H9 (cell line): ENCODE measurements at regions not wholly inside any gene's neighbourhood (a gene's known extent, or its start where the extent isn't known, plus 50 kb on each side); places are given as distances from the start of the nearest gene placed in this dataset.

Experiments used
- DNase-seq: peaks from one replicate; pipeline ENCODE4 v3.0.0-alpha.2; 2017
- H2AFZ ChIP-seq: one replicate; pipeline ENCODE4 v1.6.1; 2013; ENCODE audit warnings: mild to moderate bottlenecking, low read length, control low read depth, moderate library complexity
- H2AK5ac ChIP-seq: 2 replicates; pipeline ENCODE4 v1.6.1; 2013; ENCODE audit warnings: low read length, control low read depth, mixed read lengths; ENCODE audit not compliant: insufficient read length
- H2BK120ac ChIP-seq: one replicate; pipeline ENCODE4 v1.6.1; 2013; ENCODE audit warnings: low read depth, mild to moderate bottlenecking, low read length, control low read depth, inconsistent platforms; ENCODE audit not compliant: poor library complexity, severe bottlenecking
- H2BK12ac ChIP-seq: 2 replicates; pipeline ENCODE4 v1.6.1; 2013; ENCODE audit warnings: low read length, control low read depth, mixed read lengths, low read depth; ENCODE audit not compliant: insufficient read length
- H2BK15ac ChIP-seq: 2 replicates; pipeline ENCODE4 v1.6.1; 2013; ENCODE audit warnings: low read depth, low read length, control low read depth
- H2BK20ac ChIP-seq: one replicate; pipeline ENCODE4 v1.6.1; 2013; ENCODE audit warnings: low read depth, mild to moderate bottlenecking, low read length, control low read depth, inconsistent platforms; ENCODE audit not compliant: poor library complexity, severe bottlenecking
- H2BK5ac ChIP-seq: 2 replicates; pipeline ENCODE4 v1.6.1; 2013; ENCODE audit warnings: low read length, control low read depth, mixed read lengths; ENCODE audit not compliant: insufficient read length
- H3K14ac ChIP-seq: 2 replicates; pipeline ENCODE4 v1.6.1; 2013; ENCODE audit warnings: low read length, control low read depth; ENCODE audit not compliant: insufficient read depth
- H3K18ac ChIP-seq: 2 replicates; pipeline ENCODE4 v1.6.1; 2013; ENCODE audit warnings: low read depth, mild to moderate bottlenecking, mixed read lengths, low read length, control low read depth; ENCODE audit not compliant: insufficient read length
- H3K23ac ChIP-seq: 2 replicates; pipeline ENCODE4 v1.6.1; 2013; ENCODE audit warnings: low read length, control low read depth, mixed read lengths, low read depth; ENCODE audit not compliant: insufficient read length
- H3K23me2 ChIP-seq: 2 replicates; pipeline ENCODE4 v1.6.1; 2013; ENCODE audit warnings: low read depth, mild to moderate bottlenecking, mixed read lengths, low read length, control low read depth; ENCODE audit not compliant: insufficient read length, poor library complexity, severe bottlenecking
- H3K27ac ChIP-seq: 2 replicates; pipeline ENCODE4 v1.5.1; 2013; ENCODE audit warnings: low read length, control low read depth, mixed read lengths, low read depth; ENCODE audit not compliant: insufficient read length
- H3K27me3 ChIP-seq: 2 replicates; pipeline ENCODE4 v1.6.1; 2013; ENCODE audit warnings: low read length, control low read depth, inconsistent platforms; ENCODE audit not compliant: insufficient read depth
- H3K4ac ChIP-seq: 2 replicates; pipeline ENCODE4 v1.6.1; 2013; ENCODE audit warnings: low read depth, mild to moderate bottlenecking, control low read depth, inconsistent platforms, low read length, moderate library complexity
- H3K4me1 ChIP-seq: 2 replicates; pipeline ENCODE4 v1.6.1; 2013; ENCODE audit warnings: low read length, control low read depth, inconsistent platforms; ENCODE audit not compliant: insufficient read depth
- H3K4me2 ChIP-seq: 2 replicates; pipeline ENCODE4 v1.6.1; 2013; ENCODE audit warnings: low read length, control low read depth, mixed read lengths; ENCODE audit not compliant: insufficient read length, insufficient read depth
- H3K56ac ChIP-seq: 2 replicates; pipeline ENCODE4 v1.6.1; 2013; ENCODE audit warnings: low read depth, mild to moderate bottlenecking, mixed read lengths, low read length, control low read depth; ENCODE audit not compliant: insufficient read length
- H3K79me1 ChIP-seq: 2 replicates; pipeline ENCODE4 v1.6.1; 2013; ENCODE audit warnings: low read depth, mild to moderate bottlenecking, moderate library complexity, low read length, control low read depth, inconsistent platforms; ENCODE audit not compliant: insufficient read depth, poor library complexity, severe bottlenecking
- H3K79me2 ChIP-seq: 2 replicates; pipeline ENCODE4 v1.6.1; 2013; ENCODE audit warnings: low read length, control low read depth, inconsistent platforms; ENCODE audit not compliant: insufficient read depth
- H3K9ac ChIP-seq: 2 replicates; pipeline ENCODE4 v1.6.1; 2013; ENCODE audit warnings: low read length, control low read depth, mixed read lengths; ENCODE audit not compliant: insufficient read length; ENCODE audit errors: extremely low read depth
- H3K9me3 ChIP-seq: one replicate; pipeline ENCODE4 v1.6.1; 2013; ENCODE audit warnings: low read depth, low read length, inconsistent platforms; ENCODE audit not compliant: control insufficient read depth
- H3T11ph ChIP-seq: one replicate; pipeline ENCODE4 v1.6.1; 2013; ENCODE audit warnings: mild to moderate bottlenecking, low read length, control low read depth, inconsistent platforms
- H4K20me1 ChIP-seq: one replicate; pipeline ENCODE4 v1.6.1; 2013; ENCODE audit not compliant: control insufficient read depth, insufficient read length, insufficient read depth
- H4K5ac ChIP-seq: 2 replicates; pipeline ENCODE4 v1.6.1; 2013; ENCODE audit warnings: low read depth, mild to moderate bottlenecking, mixed read lengths, low read length, control low read depth; ENCODE audit not compliant: insufficient read length
- H4K8ac ChIP-seq: replicated peaks from 2 replicates; pipeline ENCODE4 v1.6.1; 2013; ENCODE audit warnings: low read length, control low read depth, mixed read lengths, low read depth; ENCODE audit not compliant: insufficient read length
- H4K91ac ChIP-seq: 2 replicates; pipeline ENCODE4 v1.6.1; 2013; ENCODE audit warnings: low read depth, mild to moderate bottlenecking, moderate library complexity, mixed read lengths, low read length, control low read depth; ENCODE audit not compliant: insufficient read length
- H3K27ac Mint-ChIP-seq, 3 experiments: 2 replicates in 2 of 3; 3 replicates in 1 of 3; pipeline ENCODE4 v1.8.0; 2020 to 2021; ENCODE audit warnings: mixed read lengths in 3 of 3, mild to moderate bottlenecking in 1 of 3, moderate library complexity in 1 of 3
- H3K27me3 Mint-ChIP-seq: 2 replicates; pipeline ENCODE4 v1.8.0; 2021; ENCODE audit warnings: low read depth, mild to moderate bottlenecking, moderate library complexity, mixed read lengths
- H3K36me3 Mint-ChIP-seq, 3 experiments: 2 replicates in 2 of 3; 3 replicates in 1 of 3; pipeline ENCODE4 v1.8.0; 2020 to 2021; ENCODE audit warnings: low read depth in 3 of 3, mixed read lengths in 3 of 3; ENCODE audit not compliant: insufficient read depth in 1 of 3
- H3K4me1 Mint-ChIP-seq, 2 experiments: 2 replicates each; pipeline ENCODE4 v1.8.0; 2020; ENCODE audit warnings: mixed read lengths in 2 of 2
- H3K4me3 Mint-ChIP-seq, 2 experiments: 2 replicates in 1 of 2; 3 replicates in 1 of 2; pipeline ENCODE4 v1.8.0; 2020 to 2021; ENCODE audit warnings: mild to moderate bottlenecking in 2 of 2, mixed read lengths in 2 of 2, moderate library complexity in 1 of 2
- H3K9me3 Mint-ChIP-seq, 2 experiments: 2 replicates in 1 of 2; 3 replicates in 1 of 2; pipeline ENCODE4 v1.8.0; 2020; ENCODE audit warnings: mild to moderate bottlenecking in 2 of 2, mixed read lengths in 2 of 2, moderate library complexity in 1 of 2
- CTCF ChIP-seq: fragments of 200-600 bp; sonication (generic); conservative IDR thresholded peaks from 3 replicates; pipeline ENCODE4 v1.8.0; 2021; ENCODE audit warnings: antibody characterized with exemption, mild to moderate bottlenecking
- WGBS: extraction: QIAGEN DNeasy Blood & Tissue Kit; methylation state at CpG from one replicate; pipeline ENCODE4 v1.1.7; 2013; ENCODE audit warnings: missing lambda C conversion rate, low lambda C conversion rate, mixed read lengths; ENCODE audit not compliant: insufficient read length; ENCODE audit errors: extremely low coverage; 5-methylcytosine and 5-hydroxymethylcytosine counted together

- H4K8ac ChIP-seq: no peak overlapping the region
- no peak overlapping the region for H2BK120ac ChIP-seq
- no peak overlapping the region for H2BK5ac ChIP-seq
- no peak overlapping the region for H3K27ac ChIP-seq
- TF ChIP-seq CTCF: no peak
- no CpG with 5 or more reads among the region's 5 CpGs for WGBS
- no peak overlapping the region for H2BK20ac ChIP-seq
- no peaks in the 10 kb centered on the region for H3K9me3 ChIP-seq
- no peak overlapping the region for H3K9ac ChIP-seq
- no peak overlapping the region for H3K23ac ChIP-seq
- no peak overlapping the region for H3K18ac ChIP-seq
- H3K27me3 ChIP-seq: no peaks in the 10 kb centered on the region
- H3K4me1 ChIP-seq: peaks cover 2% of the 10 kb centered on the region; the same call in 1 of the 2 replicates
- H3K27me3 Mint-ChIP-seq: no peaks in the 10 kb centered on the region
- H3K9me3 Mint-ChIP-seq: no peaks in the 10 kb centered on the region
- no peak for DNase-seq
- H3K36me3 Mint-ChIP-seq: no peaks in the 10 kb centered on the region
- H4K5ac ChIP-seq: no peak overlapping the region
- H3K14ac ChIP-seq: no peak overlapping the region
- no peaks in the 10 kb centered on the region for H3K23me2 ChIP-seq
- no peaks in the 10 kb centered on the region for H3K79me1 ChIP-seq
- no peak overlapping the region for H2BK12ac ChIP-seq
- H2AK5ac ChIP-seq: no peak overlapping the region
- H2BK15ac ChIP-seq: no peak overlapping the region
- no peak overlapping the region for H3K56ac ChIP-seq
- H4K20me1 ChIP-seq: no peaks in the 10 kb centered on the region
- H3K4me1 Mint-ChIP-seq: peaks cover 24 to 25% of the 10 kb centered on the region in 2 experiments
- no peak overlapping the region for H3K4ac ChIP-seq
- no peak overlapping the region for H3T11ph ChIP-seq
- peak overlapping the region in 2 of 3 experiments; percentile 48 to 61; a peak in 2 of 7 replicates for H3K27ac Mint-ChIP-seq
- H2AFZ ChIP-seq: no peak overlapping the region
- H4K91ac ChIP-seq: no peak overlapping the region
- H3K4me2 ChIP-seq: no peak overlapping the region
- no peaks in the 10 kb centered on the region for H3K79me2 ChIP-seq
- H3K4me3 Mint-ChIP-seq: no peak overlapping the region
These were observed 61.1 kb downstream of the SLC25A47 start for GRCh38 chr14:100384277-100384676.
